ENCODE measurements at regions not wholly inside any gene's neighbourhood (a gene's known extent, or its start where the extent isn't known, plus 50 kb on each side); places are given as distances from the start of the nearest gene placed in this dataset.

- TF ChIP-seq, protein P1, sequence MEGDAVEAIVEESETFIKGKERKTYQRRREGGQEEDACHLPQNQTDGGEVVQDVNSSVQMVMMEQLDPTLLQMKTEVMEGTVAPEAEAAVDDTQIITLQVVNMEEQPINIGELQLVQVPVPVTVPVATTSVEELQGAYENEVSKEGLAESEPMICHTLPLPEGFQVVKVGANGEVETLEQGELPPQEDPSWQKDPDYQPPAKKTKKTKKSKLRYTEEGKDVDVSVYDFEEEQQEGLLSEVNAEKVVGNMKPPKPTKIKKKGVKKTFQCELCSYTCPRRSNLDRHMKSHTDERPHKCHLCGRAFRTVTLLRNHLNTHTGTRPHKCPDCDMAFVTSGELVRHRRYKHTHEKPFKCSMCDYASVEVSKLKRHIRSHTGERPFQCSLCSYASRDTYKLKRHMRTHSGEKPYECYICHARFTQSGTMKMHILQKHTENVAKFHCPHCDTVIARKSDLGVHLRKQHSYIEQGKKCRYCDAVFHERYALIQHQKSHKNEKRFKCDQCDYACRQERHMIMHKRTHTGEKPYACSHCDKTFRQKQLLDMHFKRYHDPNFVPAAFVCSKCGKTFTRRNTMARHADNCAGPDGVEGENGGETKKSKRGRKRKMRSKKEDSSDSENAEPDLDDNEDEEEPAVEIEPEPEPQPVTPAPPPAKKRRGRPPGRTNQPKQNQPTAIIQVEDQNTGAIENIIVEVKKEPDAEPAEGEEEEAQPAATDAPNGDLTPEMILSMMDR (IDR thresholded peaks at IDR 0.05; ENCODE audit: low read depth, low read length, missing input control), result no peak
- no peak for TF ChIP-seq RXRA (IDR thresholded peaks at IDR 0.05)
- no peak for TF ChIP-seq SP1 (IDR thresholded peaks at IDR 0.05)
- TF ChIP-seq YY1 (IDR thresholded peaks at IDR 0.05), result no peak
- no peak for TF ChIP-seq TAF1 (conservative IDR thresholded peaks at IDR 0.05)
- no peak for TF ChIP-seq FOXA2 (IDR thresholded peaks at IDR 0.05)
- TF ChIP-seq EGR1 (IDR thresholded peaks at IDR 0.05; ENCODE audit: low read depth in 2 of 2), result no peak
- TF ChIP-seq NR2F2 (IDR thresholded peaks at IDR 0.05), result no peak
- TF ChIP-seq MAX (IDR thresholded peaks at IDR 0.05), result no peak
- TF ChIP-seq JUND (IDR thresholded peaks at IDR 0.05), result no peak
- no peak for TF ChIP-seq FOXA1 (IDR thresholded peaks at IDR 0.05)
- no peak for TF ChIP-seq HNF4G (IDR thresholded peaks at IDR 0.05)
- TF ChIP-seq GABPA (IDR thresholded peaks at IDR 0.05 in 1 of 2, conservative IDR thresholded peaks at IDR 0.05 in 1 of 2), result no peak
Observed at GRCh38 chr6:47416396-47417345, 60.9 kb upstream of the CD2AP start (continued).

GRCh38 chr6:47419621-47420020, 58.0 kb upstream of the CD2AP start:
- Histone ChIP-seq H3K27ac (ENCODE audit: low read depth in 1 of 2, low read length in 2 of 2) (peak overlapping the region in 1 of 2 donors; percentile 35), H3K9ac (ENCODE audit: low read depth in 1 of 2, low read length in 2 of 2) (peak overlapping the region in 1 of 2 donors; percentile 13), H3K4me1 (ENCODE audit: control insufficient read depth in 4 of 4, insufficient read depth in 4 of 4, low read length in 3 of 4) (peaks cover 4 to 16% (median 12%) of the 10 kb centered on the region in 4 donors), H3K9me3 (ENCODE audit: control insufficient read depth in 4 of 4, low read length in 3 of 4) (no peaks in the 10 kb centered on the region), H3K27me3 (ENCODE audit: control insufficient read depth in 4 of 4, insufficient read depth in 4 of 4, low read length in 3 of 4) (no peaks in the 10 kb centered on the region), H3K36me3 (ENCODE audit: control insufficient read depth in 4 of 4, insufficient read depth in 3 of 4, low read depth in 1 of 4, low read length in 3 of 4) (no peaks in the 10 kb centered on the region), H3K4me3 (ENCODE audit: low read depth in 1 of 3, low read length in 3 of 3) (no peak overlapping the region)
- no peak for DNase-seq (ENCODE audit: low spot score)
- TF ChIP-seq, protein P2, sequence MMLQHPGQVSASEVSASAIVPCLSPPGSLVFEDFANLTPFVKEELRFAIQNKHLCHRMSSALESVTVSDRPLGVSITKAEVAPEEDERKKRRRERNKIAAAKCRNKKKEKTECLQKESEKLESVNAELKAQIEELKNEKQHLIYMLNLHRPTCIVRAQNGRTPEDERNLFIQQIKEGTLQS (IDR thresholded peaks at IDR 0.05), result no peak
- TF ChIP-seq GABPA (IDR thresholded peaks at IDR 0.05 in 1 of 2, conservative IDR thresholded peaks at IDR 0.05 in 1 of 2) (no peak), EGR1 (IDR thresholded peaks at IDR 0.05; ENCODE audit: low read depth in 2 of 2) (no peak), FOXA2 (IDR thresholded peaks at IDR 0.05) (peak; percentile 79), ZBTB33 (IDR thresholded peaks at IDR 0.05) (no peak), RXRA (IDR thresholded peaks at IDR 0.05) (no peak), JUND (IDR thresholded peaks at IDR 0.05) (no peak), HNF4A (conservative IDR thresholded peaks at IDR 0.05) (peak in 1 of 2 donors; percentile 15), SP1 (IDR thresholded peaks at IDR 0.05) (no peak), TAF1 (conservative IDR thresholded peaks at IDR 0.05) (no peak), NR2F2 (IDR thresholded peaks at IDR 0.05) (no peak), RAD21 (IDR thresholded peaks at IDR 0.05) (peak; percentile 21 to 22), YY1 (IDR thresholded peaks at IDR 0.05) (peak; percentile 24), HNF4G (IDR thresholded peaks at IDR 0.05) (no peak), MAX (IDR thresholded peaks at IDR 0.05) (no peak), FOXA1 (IDR thresholded peaks at IDR 0.05) (peak; percentile 46)
- TF ChIP-seq, protein P1 (IDR thresholded peaks at IDR 0.05; ENCODE audit: low read depth, low read length, missing input control), result no peak
- TF ChIP-seq, protein P3, sequence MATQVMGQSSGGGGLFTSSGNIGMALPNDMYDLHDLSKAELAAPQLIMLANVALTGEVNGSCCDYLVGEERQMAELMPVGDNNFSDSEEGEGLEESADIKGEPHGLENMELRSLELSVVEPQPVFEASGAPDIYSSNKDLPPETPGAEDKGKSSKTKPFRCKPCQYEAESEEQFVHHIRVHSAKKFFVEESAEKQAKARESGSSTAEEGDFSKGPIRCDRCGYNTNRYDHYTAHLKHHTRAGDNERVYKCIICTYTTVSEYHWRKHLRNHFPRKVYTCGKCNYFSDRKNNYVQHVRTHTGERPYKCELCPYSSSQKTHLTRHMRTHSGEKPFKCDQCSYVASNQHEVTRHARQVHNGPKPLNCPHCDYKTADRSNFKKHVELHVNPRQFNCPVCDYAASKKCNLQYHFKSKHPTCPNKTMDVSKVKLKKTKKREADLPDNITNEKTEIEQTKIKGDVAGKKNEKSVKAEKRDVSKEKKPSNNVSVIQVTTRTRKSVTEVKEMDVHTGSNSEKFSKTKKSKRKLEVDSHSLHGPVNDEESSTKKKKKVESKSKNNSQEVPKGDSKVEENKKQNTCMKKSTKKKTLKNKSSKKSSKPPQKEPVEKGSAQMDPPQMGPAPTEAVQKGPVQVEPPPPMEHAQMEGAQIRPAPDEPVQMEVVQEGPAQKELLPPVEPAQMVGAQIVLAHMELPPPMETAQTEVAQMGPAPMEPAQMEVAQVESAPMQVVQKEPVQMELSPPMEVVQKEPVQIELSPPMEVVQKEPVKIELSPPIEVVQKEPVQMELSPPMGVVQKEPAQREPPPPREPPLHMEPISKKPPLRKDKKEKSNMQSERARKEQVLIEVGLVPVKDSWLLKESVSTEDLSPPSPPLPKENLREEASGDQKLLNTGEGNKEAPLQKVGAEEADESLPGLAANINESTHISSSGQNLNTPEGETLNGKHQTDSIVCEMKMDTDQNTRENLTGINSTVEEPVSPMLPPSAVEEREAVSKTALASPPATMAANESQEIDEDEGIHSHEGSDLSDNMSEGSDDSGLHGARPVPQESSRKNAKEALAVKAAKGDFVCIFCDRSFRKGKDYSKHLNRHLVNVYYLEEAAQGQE (IDR thresholded peaks at IDR 0.05), result no peak
